NCI-H526 treated with DMSO at 0.1 percent for 48 hours (cell line): ENCODE measurements at regions not wholly inside any gene's neighbourhood (a gene's known extent, or its start where the extent isn't known, plus 50 kb on each side); places are given as distances from the start of the nearest gene placed in this dataset.

Experiments used
- DNase-seq: peaks from one replicate; lab custom pipeline; 2025; lab: John Stamatoyannopoulos, UW

- no peak for DNase-seq
Measured at GRCh38 chr6:1153696-1154245, 158.1 kb upstream of the FOXQ1 start.

DNA sequence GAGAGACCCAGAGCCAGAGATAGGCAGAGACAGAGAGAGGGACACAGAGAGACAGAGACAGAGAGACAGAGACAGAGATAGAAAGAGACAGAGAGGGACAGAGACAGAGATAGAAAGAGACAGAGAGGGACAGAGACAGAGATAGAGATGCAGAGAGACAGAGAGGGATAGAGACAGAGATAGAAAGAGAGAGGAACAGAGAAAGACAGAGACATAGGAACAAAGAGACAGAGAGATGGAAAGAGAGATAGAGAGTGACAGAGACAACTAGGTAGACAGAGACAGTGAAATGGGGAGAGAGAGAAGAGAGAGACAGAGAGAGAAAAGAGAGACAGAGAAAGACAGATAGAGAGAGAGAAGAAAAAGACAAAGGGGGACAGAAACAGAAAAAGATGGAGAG, 165.4 kb upstream of the FOXQ1 start:
- DNase-seq = no peak

DNA sequence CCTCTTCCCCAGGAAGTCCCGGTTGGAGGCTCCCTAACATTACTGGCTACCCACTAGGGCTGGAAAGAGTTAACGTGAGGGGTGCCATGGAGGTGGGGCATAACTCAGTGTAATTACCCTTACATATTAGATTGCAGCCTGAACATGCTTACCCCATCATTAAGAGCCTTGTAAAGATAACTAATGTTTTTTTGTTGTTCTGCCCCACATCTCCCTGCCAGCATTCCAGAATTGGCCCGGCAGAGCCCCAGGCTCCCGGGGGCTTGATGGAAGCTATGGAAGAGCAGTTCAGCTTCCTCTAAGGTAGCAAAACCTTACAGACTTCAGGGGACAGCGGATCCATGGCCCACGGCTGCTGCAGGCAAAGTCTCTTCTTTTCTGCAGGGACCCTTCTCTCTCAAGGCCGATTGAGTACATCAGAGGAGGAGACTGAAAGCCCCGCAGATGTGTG, 166.1 kb upstream of the FOXQ1 start:
- DNase-seq = no peak

- DNase-seq = no peak
Measured at GRCh38 chr6:1144842-1145767, 166.8 kb upstream of the FOXQ1 start.

DNA sequence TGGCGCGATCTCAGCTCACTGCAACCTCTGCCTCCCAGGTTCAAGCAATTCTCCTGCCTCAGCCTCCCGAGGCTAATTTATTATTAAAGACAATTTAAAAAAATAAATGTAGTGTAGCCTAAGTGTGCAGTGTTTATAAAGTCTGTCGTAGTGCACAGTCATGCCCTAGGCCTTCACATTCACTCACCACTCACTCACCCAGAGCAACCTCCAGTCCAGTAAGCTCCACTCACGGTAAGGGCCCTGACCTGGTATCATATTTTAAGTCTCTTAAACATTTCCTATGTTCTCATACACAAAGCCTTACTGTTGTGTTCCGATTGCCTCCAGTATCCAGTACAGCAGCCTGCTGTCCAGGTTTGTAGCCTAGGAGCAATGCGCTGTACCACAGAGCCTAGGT, 168.2 kb upstream of the FOXQ1 start:
- no peak for DNase-seq

GRCh38 chr6:1139155-1139890, 172.6 kb upstream of the FOXQ1 start:
- DNase-seq = no peak

DNA sequence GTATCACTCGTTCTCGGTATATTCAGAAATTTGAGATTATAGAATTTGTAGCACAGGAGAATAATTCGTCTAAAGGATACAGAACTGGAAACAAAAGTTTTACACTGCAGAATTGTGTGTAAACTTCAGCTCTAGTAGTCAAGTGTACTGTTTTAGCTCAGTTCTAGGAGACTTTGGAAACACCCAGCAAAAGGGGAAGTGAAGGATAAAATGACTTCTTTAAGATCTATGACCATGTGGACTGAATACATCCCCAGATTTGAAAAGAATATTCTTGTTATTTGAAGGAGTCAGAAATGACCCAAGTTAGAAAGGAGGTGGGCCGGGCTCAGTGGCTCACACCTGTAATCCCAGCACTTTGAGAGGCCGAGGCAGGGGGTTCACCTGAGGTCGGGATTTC, 174.0 kb upstream of the FOXQ1 start:
- DNase-seq = no peak

DNA sequence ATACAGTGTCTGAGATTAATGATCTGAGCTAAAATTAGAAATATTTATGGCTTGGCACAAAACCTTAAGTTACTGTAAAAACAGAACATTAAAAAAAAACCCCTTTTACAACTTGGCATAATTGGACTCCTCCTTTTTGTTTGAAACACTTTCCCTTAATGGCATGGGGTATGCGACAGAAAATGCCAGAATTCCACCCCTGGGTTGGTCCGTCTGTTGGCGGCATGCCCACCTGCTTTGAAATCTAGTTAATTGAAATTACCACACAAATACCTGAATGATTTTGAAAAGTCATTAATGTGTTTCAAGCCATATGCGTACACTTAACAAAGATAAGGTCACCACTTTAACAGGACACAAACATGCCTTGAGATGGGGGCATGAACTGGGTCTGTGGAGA, 175.1 kb upstream of the FOXQ1 start:
- no peak for DNase-seq

DNA sequence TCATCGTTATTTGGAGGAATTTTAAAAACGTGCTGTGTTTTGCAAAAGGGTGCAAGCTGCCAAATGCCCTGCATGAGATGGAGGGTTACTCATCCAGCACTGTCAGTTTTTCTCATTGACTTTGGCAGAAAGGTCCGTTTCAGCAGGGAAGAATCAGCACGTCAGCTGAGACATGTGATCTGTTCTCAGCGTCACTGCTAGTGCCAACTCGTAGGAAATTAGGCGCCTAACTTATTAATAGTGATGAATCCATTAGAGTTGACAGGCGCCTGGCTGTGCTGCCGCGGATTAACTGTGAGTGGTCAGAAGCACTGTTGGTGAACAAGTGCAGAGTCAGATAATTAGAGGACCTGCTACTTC, 175.5 kb upstream of the FOXQ1 start:
- no peak for DNase-seq

DNA sequence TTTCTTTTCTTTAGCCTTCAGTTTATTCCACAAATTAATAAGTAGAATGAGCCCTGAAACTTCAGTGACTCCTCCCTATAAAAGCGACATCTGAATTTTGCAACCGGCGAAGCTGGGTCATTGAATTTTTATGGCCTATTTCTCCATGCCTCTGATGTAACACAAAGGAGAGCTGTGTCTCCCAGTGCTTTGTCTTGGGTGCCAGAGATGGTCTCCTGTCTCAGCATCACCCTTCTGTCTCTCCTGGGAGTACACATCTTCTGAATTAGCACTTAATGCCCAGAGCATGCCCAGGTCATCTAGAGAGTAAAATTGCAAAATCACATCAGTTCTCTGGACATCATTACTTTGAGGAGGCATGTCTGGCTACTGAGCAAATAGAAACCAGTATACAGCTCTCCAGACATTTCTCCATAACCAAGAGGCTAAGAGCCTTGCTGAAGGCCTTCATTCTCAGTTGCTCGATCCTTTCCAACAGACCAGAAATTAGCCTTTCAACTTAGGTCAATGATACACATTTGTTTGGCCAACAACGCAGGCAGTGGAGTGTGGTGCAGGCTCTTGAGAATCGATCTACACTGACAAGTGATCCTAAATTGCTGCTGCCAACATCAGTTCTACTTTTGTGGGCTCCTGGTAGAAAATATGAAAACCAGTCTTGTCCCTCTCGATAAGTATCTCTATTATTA, 176.0 kb upstream of the FOXQ1 start:
- DNase-seq = no peak

GRCh38 chr6:1131285-1132079, 180.4 kb upstream of the FOXQ1 start:
- DNase-seq = no peak

GRCh38 chr6:1130709-1131108, 181.2 kb upstream of the FOXQ1 start:
- DNase-seq = no peak

DNA sequence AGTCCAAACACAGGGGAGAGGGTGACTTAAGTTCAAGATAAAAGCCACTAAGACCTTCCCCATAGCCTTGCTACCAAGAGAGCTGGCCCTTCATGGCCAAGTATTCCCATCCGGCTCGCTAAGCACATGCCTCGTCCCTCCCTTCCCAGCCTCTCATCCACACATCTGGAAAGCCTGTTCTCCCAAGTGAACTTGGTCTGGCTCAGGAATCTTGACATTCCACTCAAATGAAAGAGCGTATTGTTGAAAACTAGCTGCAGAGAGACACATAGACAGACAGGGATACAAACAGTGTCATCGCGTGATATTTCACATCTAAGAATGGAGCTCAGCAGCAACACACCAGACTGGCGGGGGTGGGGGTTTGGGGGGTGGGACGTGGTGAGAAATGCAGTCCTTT, 182.8 kb upstream of the FOXQ1 start:
- DNase-seq = no peak

- no peak for DNase-seq
Measured at GRCh38 chr6:1127597-1128288, 184.2 kb upstream of the FOXQ1 start.

GRCh38 chr6:1127129-1127528, 184.8 kb upstream of the FOXQ1 start:
- no peak for DNase-seq

DNA sequence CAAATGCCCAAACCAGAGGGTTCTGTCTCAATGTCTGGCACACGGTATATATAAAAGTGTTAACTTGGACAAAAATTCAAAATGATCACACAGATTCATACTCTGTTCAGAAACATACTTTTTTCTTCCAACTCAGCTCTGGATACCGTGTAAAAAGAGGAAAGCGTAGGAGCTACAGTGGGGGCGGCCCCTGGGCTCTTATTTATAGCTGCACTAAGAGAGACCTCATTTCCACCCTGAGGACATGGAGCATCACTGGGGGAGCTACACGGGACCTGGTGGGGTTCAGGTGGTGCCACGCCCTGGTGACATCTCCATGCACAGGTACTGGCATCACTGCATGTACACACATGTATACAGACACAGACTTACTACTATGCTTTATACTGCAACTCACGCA, 185.9 kb upstream of the FOXQ1 start:
- no peak for DNase-seq

DNA sequence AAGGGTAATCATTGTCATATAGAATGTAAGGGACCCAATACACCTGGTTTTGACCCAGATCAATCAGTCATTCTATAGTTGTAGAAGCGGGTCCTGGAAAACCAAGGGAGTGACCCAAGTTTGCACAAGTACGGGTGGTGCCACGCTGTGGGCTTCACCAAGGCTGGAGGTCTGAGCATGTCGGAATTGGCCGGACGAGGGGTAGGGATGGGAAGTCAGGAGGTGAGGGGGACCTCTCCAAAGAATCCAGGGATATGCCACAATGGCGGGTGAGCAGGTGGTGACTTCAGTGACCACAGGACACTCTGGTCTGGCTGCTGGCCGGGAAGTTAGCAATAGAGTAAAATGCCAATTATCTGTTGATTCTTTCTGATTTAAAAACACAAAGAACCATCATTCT, 186.6 kb upstream of the FOXQ1 start:
- DNase-seq = no peak

DNA sequence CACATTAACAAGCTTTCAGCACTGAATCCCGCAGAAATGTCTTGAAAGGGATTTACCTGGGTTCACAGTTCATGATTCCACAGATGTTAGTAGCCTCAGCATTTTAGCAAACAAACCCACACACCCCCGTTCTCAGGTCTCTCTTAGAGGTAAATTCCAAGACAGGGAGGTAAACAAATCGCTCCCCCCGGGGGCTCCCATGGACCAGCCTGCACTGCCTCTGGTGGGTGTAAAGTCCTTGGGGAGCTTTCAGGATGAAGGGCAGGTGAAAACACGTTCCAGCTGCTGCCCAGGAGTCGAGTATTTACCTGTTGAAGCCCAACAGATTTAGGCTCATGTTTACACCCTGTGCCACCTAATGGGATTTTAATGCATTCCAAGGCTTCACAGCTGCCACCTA, 187.0 kb upstream of the FOXQ1 start:
- no peak for DNase-seq

DNA sequence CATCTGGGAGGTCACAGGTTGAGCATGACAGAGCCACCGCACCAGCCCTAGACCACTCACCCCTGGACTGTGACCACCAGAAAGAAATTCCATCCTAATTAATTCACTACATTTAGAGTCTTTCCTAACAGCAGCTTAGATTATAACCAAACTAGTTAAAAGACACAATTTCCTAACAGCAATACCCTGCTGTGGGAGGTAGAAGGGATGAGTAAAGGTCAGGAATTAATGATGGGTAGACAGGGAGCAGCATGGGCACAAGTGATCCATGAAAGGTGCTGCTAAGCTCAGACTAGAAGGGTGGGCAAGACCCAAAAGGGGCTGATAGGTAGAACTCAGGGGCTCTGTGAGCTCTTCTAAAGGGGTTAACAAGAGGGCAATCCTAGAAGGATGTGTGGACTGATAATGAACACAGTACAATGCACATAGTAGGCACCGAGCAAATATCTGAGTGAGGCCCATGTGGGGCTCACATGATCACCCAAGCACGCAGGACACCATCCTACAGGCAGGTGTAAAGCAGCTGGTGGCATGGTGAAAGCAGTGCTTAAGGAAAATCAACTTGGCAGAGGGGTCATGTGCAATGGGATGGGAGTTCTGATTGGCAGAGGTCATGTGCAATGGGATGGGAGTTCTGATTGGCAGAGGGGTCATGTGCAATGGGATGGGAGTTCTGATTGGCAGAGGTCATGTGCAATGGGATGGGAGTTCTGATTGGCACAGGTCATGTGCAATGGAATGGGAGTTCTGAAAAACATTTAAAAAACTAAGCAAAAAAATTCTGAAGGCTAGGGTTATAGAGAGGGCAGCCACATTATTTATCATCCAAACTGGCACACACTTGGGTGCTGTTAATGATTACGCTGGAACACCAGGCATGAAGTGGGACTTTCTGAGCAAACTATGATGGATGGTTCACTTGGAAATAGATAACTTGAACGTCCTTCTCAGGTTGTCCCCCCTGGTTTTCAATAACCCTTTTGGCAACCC, 188.2 kb upstream of the FOXQ1 start:
- DNase-seq = no peak

- DNase-seq = no peak
Measured at GRCh38 chr6:1122083-1122482, 189.8 kb upstream of the FOXQ1 start.
